ENCODE measurements at regions not wholly inside any gene's neighbourhood (a gene's known extent, or its start where the extent isn't known, plus 50 kb on each side); places are given as distances from the start of the nearest gene placed in this dataset.

DNA sequence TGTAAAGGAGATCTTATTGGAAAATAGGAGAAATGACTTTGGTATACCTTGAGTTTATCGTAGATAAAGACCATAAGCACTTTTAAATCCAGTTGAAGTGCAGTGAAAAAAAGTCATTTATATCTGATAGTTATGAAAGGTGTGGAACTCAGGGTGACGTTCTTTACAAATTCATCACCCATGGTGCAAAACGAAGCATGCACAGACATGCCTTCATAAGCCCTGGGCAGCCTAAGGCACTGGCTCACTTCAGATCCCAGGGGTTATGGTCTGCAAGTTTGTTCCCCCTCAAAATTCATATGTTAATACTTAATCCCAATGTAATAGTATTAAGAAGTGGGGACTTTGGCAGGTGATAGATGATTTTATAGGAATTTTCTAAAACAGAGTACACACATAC, 1216.4 kb upstream of the USP15 start:
- TF ChIP-seq, protein P1, sequence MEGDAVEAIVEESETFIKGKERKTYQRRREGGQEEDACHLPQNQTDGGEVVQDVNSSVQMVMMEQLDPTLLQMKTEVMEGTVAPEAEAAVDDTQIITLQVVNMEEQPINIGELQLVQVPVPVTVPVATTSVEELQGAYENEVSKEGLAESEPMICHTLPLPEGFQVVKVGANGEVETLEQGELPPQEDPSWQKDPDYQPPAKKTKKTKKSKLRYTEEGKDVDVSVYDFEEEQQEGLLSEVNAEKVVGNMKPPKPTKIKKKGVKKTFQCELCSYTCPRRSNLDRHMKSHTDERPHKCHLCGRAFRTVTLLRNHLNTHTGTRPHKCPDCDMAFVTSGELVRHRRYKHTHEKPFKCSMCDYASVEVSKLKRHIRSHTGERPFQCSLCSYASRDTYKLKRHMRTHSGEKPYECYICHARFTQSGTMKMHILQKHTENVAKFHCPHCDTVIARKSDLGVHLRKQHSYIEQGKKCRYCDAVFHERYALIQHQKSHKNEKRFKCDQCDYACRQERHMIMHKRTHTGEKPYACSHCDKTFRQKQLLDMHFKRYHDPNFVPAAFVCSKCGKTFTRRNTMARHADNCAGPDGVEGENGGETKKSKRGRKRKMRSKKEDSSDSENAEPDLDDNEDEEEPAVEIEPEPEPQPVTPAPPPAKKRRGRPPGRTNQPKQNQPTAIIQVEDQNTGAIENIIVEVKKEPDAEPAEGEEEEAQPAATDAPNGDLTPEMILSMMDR (IDR thresholded peaks at IDR 0.05), result no peak
- TF ChIP-seq ZFX (IDR thresholded peaks at IDR 0.05; ENCODE audit: borderline replicate concordance), result no peak

Measured in 22Rv1 (cell line).